ENCODE measurements at regions not wholly inside any gene's neighbourhood (a gene's known extent, or its start where the extent isn't known, plus 50 kb on each side); places are given as distances from the start of the nearest gene placed in this dataset.

GRCh38 chr14:29240066-29240465, 473.5 kb downstream of the FOXG1 start:
- peak overlapping the region; percentile 44 for H3K27ac ChIP-seq

GRCh38 chr14:29242755-29243754, 476.5 kb downstream of the FOXG1 start:
- no peak overlapping the region for H3K27ac ChIP-seq
- DNase-seq (ENCODE audit: low read depth, low spot score), result no peak

More at GRCh38 chr14:29240066-29240465, 473.5 kb downstream of the FOXG1 start:
- DNase-seq (ENCODE audit: low read depth, low spot score), result no peak

- H3K27ac ChIP-seq, result no peak overlapping the region
- no peak for DNase-seq (ENCODE audit: low read depth, low spot score)
These were observed 489.1 kb downstream of the FOXG1 start for GRCh38 chr14:29255692-29256091.

GRCh38 chr14:29262979-29263378, 496.4 kb downstream of the FOXG1 start:
- DNase-seq (ENCODE audit: low read depth, low spot score), result no peak

GRCh38 chr14:29264865-29265264, 498.3 kb downstream of the FOXG1 start:
- H3K27ac ChIP-seq, result no peak overlapping the region
- DNase-seq (ENCODE audit: low read depth, low spot score), result no peak

More at GRCh38 chr14:29262979-29263378, 496.4 kb downstream of the FOXG1 start:
- H3K27ac ChIP-seq, result no peak overlapping the region

- DNase-seq (ENCODE audit: low read depth, low spot score), result no peak
- H3K27ac ChIP-seq, result no peak overlapping the region
These were observed 499.3 kb downstream of the FOXG1 start for GRCh38 chr14:29265852-29266251.

GRCh38 chr14:29271669-29272068, 505.1 kb downstream of the FOXG1 start:
- DNase-seq (ENCODE audit: low read depth, low spot score), result no peak
- no peak overlapping the region for H3K27ac ChIP-seq

GRCh38 chr14:29273513-29273912, 506.9 kb downstream of the FOXG1 start:
- DNase-seq (ENCODE audit: low read depth, low spot score), result no peak
- H3K27ac ChIP-seq, result no peak overlapping the region

- no peak for DNase-seq (ENCODE audit: low read depth, low spot score)
- no peak overlapping the region for H3K27ac ChIP-seq
These were observed 508.5 kb downstream of the FOXG1 start for GRCh38 chr14:29274890-29275596.

GRCh38 chr14:29278301-29279263, 512.0 kb downstream of the FOXG1 start:
- no peak for DNase-seq (ENCODE audit: low read depth, low spot score)
- no peak overlapping the region for H3K27ac ChIP-seq

GRCh38 chr14:29282169-29282568, 515.6 kb downstream of the FOXG1 start:
- no peak overlapping the region for H3K27ac ChIP-seq
- no peak for DNase-seq (ENCODE audit: low read depth, low spot score)

GRCh38 chr14:29290441-29290840, 523.9 kb downstream of the FOXG1 start:
- no peak for DNase-seq (ENCODE audit: low read depth, low spot score)
- no peak overlapping the region for H3K27ac ChIP-seq

GRCh38 chr14:29299372-29299771, 532.8 kb downstream of the FOXG1 start:
- no peak overlapping the region for H3K27ac ChIP-seq
- no peak for DNase-seq (ENCODE audit: low read depth, low spot score)

- no peak for DNase-seq (ENCODE audit: low read depth, low spot score)
- H3K27ac ChIP-seq, result no peak overlapping the region
These were observed 535.0 kb downstream of the FOXG1 start for GRCh38 chr14:29301571-29301970.

- H3K27ac ChIP-seq, result no peak overlapping the region
- no peak for DNase-seq (ENCODE audit: low read depth, low spot score)
These were observed 543.6 kb downstream of the FOXG1 start for GRCh38 chr14:29310210-29310609.

GRCh38 chr14:29310757-29311156, 544.2 kb downstream of the FOXG1 start:
- H3K27ac ChIP-seq, result no peak overlapping the region
- no peak for DNase-seq (ENCODE audit: low read depth, low spot score)

GRCh38 chr14:29311983-29312382, 545.4 kb downstream of the FOXG1 start:
- no peak for DNase-seq (ENCODE audit: low read depth, low spot score)
- H3K27ac ChIP-seq, result no peak overlapping the region

- DNase-seq (ENCODE audit: low read depth, low spot score), result no peak
- H3K27ac ChIP-seq, result no peak overlapping the region
These were observed 550.3 kb downstream of the FOXG1 start for GRCh38 chr14:29316936-29317335.

GRCh38 chr14:29317423-29317822, 550.8 kb downstream of the FOXG1 start:
- H3K27ac ChIP-seq, result no peak overlapping the region
- DNase-seq (ENCODE audit: low read depth, low spot score), result no peak

- no peak for DNase-seq (ENCODE audit: low read depth, low spot score)
- H3K27ac ChIP-seq, result no peak overlapping the region
These were observed 553.7 kb downstream of the FOXG1 start for GRCh38 chr14:29320286-29320685.
